ENCODE measurements at regions not wholly inside any gene's neighbourhood (a gene's known extent, or its start where the extent isn't known, plus 50 kb on each side); places are given as distances from the start of the nearest gene placed in this dataset.

DNA sequence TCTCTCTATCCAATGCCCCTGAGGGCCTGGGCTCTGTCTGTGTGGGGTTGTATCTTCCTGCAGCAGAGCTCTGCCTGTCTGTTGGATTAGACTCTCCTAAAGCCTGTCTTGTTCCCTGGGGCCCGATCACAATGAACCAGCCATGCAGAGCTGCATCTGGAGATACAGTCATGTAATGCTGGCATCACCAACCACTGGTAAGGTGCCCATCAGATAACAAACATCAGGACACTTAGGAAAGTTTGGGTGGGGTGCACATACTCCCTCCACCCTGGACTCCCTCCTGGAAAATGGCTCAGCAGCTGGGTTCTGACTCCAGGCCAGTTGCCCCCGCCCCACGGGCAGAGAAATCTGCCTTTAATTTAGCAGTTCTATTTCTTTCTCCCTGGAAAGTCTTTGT is 61.3 kb upstream of the BRD7 start:
- TF ChIP-seq, protein P1, sequence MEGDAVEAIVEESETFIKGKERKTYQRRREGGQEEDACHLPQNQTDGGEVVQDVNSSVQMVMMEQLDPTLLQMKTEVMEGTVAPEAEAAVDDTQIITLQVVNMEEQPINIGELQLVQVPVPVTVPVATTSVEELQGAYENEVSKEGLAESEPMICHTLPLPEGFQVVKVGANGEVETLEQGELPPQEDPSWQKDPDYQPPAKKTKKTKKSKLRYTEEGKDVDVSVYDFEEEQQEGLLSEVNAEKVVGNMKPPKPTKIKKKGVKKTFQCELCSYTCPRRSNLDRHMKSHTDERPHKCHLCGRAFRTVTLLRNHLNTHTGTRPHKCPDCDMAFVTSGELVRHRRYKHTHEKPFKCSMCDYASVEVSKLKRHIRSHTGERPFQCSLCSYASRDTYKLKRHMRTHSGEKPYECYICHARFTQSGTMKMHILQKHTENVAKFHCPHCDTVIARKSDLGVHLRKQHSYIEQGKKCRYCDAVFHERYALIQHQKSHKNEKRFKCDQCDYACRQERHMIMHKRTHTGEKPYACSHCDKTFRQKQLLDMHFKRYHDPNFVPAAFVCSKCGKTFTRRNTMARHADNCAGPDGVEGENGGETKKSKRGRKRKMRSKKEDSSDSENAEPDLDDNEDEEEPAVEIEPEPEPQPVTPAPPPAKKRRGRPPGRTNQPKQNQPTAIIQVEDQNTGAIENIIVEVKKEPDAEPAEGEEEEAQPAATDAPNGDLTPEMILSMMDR (IDR thresholded peaks at IDR 0.05; ENCODE audit: low read depth, low read length) = no peak

DNA sequence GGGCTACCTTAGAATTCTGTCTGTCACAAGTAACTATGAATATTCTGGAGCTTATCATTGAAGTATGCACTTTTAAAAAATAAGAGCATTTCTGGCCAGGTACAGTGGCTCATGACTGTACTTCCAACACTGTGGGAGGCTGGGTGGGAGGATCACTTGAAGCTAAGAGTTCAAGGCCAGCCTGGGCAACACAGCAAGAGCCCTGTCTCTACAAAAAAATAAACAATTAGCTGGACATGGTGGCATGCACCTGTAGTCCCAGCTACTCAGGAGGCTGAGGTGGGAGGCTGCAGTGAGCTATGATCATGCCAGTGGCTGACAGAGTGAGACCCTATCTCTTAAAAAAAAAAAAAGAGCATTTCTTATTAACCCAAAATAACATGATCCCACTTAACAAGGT is 60.0 kb upstream of the BRD7 start:
- H3K27ac ChIP-seq = no peak overlapping the region
- no peaks in the 10 kb centered on the region for H3K9me3 ChIP-seq (ENCODE audit: severe bottlenecking)
- H3K4me3 ChIP-seq (ENCODE audit: low read depth, low read length) = no peak overlapping the region
- no peak for DNase-seq
- no peaks in the 10 kb centered on the region for H3K36me3 ChIP-seq
- H3K27me3 ChIP-seq (ENCODE audit: insufficient read depth, low read depth, severe bottlenecking) = no peaks in the 10 kb centered on the region
- TF ChIP-seq, protein P1 (IDR thresholded peaks at IDR 0.05; ENCODE audit: low read depth, low read length) = no peak

More for the DNA sequence above, 61.3 kb upstream of the BRD7 start:
- Histone ChIP-seq H3K27me3 (ENCODE audit: insufficient read depth, low read depth, severe bottlenecking) (no peaks in the 10 kb centered on the region), H3K9me3 (ENCODE audit: severe bottlenecking) (no peaks in the 10 kb centered on the region), H3K27ac (no peak overlapping the region), H3K36me3 (no peaks in the 10 kb centered on the region), H3K4me3 (ENCODE audit: low read depth, low read length) (no peak overlapping the region)
- no peak for DNase-seq

DNA sequence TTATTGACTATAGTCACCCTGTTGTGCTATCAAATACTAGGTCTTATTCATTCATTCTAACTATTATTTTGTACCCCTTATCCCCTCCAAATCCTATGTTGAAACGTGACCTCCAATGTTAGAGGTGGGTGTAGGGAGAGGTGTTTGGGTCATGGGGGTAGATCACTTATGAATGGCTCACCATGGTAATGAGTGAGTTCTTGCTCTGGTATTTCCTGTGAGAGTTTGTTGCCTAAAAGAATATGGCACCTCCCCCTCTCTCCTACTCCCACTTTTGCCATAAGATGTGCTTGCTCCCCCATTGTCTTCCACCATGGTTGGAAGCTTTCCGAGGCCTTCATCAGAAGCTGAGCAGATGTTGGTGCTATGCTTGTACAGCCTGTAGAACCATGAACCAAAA is 59.3 kb upstream of the BRD7 start:
- no peak overlapping the region for H3K4me3 ChIP-seq (ENCODE audit: low read depth, low read length)
- no peaks in the 10 kb centered on the region for H3K27me3 ChIP-seq (ENCODE audit: insufficient read depth, low read depth, severe bottlenecking)
- no peak for DNase-seq
- no peak overlapping the region for H3K27ac ChIP-seq
- H3K36me3 ChIP-seq = no peaks in the 10 kb centered on the region
- TF ChIP-seq, protein P1 (IDR thresholded peaks at IDR 0.05; ENCODE audit: low read depth, low read length) = no peak
- H3K9me3 ChIP-seq (ENCODE audit: severe bottlenecking) = no peaks in the 10 kb centered on the region

DNA sequence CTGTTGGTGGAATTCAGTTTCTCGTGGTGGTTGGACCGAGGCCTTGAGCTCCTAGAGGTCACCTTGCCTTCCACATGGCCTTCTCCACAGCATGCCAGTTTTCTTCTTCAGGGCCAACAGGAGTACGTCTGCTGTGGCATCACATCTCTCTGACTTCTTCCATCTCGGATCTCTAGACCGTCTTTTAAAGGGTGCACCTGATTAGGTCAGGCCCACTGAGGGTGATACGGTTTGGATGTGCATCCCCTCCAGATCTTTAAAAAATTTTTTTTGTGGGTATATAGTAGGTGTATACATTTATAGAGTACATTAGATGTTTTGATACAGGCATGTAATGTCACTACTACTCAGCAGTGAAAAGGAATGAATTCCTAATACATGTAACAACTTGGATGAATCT is 58.3 kb upstream of the BRD7 start:
- Histone ChIP-seq H3K27me3 (ENCODE audit: insufficient read depth, low read depth, severe bottlenecking) (no peaks in the 10 kb centered on the region), H3K4me3 (ENCODE audit: low read depth, low read length) (no peak overlapping the region), H3K9me3 (ENCODE audit: severe bottlenecking) (no peaks in the 10 kb centered on the region), H3K36me3 (no peaks in the 10 kb centered on the region), H3K27ac (no peak overlapping the region)
- TF ChIP-seq, protein P1 (IDR thresholded peaks at IDR 0.05; ENCODE audit: low read depth, low read length) = no peak
- no peak for DNase-seq

DNA sequence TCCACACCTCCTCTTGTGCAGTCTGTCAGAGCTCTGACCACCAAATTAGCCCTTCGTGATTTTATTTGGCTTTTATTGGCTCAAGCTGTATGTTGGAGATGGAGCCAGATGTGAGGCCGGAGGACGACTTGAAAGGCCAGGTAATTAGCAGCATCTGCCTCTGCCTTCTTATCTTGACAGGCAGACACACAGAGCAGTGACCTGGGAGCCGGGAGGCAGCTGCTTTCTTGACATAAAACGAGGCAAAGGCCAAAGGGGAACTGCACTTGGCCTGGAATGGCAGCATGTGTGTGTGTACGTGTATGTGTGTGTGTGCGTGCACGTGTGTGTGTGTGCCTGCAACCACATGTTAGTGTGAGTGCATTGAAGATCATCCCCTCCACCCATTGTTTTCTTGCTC is 56.9 kb upstream of the BRD7 start:
- no peak overlapping the region for H3K4me3 ChIP-seq (ENCODE audit: low read depth, low read length)
- H3K36me3 ChIP-seq = no peaks in the 10 kb centered on the region
- TF ChIP-seq, protein P1 (IDR thresholded peaks at IDR 0.05; ENCODE audit: low read depth, low read length) = no peak
- DNase-seq = no peak
- no peak overlapping the region for H3K27ac ChIP-seq
- no peaks in the 10 kb centered on the region for H3K27me3 ChIP-seq (ENCODE audit: insufficient read depth, low read depth, severe bottlenecking)
- no peaks in the 10 kb centered on the region for H3K9me3 ChIP-seq (ENCODE audit: severe bottlenecking)

DNA sequence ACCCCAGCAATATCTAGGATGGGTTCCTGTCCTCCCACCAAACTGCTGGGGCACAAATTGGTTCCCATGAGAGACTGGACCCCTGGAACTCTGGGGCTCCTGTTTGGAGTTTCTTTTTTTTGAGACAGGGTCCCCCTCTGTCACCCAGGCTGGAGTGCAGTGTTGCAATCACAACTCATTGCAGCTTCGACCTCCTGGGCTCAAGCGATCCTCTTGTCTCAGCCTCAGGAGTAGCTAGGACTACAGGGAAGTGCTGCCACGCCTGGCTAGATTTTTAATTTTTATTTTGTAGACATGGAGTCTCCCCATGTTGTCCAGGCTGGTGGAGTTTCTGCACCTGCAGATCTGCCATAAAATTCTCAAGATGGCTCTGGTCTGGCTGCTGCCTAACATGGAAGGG is 56.3 kb upstream of the BRD7 start:
- Histone ChIP-seq H3K27ac (no peak overlapping the region), H3K36me3 (no peaks in the 10 kb centered on the region), H3K4me3 (ENCODE audit: low read depth, low read length) (no peak overlapping the region), H3K9me3 (ENCODE audit: severe bottlenecking) (no peaks in the 10 kb centered on the region), H3K27me3 (ENCODE audit: insufficient read depth, low read depth, severe bottlenecking) (no peaks in the 10 kb centered on the region)
- TF ChIP-seq, protein P1 (IDR thresholded peaks at IDR 0.05; ENCODE audit: low read depth, low read length) = no peak
- DNase-seq = no peak

All from WERI-Rb-1 (cell line).